Hippocampal formation (tissue), 2 donors: ENCODE measurements at regions not wholly inside any gene's neighbourhood (a gene's known extent, or its start where the extent isn't known, plus 50 kb on each side); places are given as distances from the start of the nearest gene placed in this dataset.
A peak's percentile ranks its signal among the peaks of the same experiment; 100 is the strongest.
"Not testable (repeated sequence)": the region's sequence is repeated elsewhere in the genome, so short reads cannot be mapped to it uniquely, and the experiment has no call there.

ENCODE experiments used
- DNase-seq, 2 donors: peaks; one replicate each; lab custom pipeline; 2025; lab: John Stamatoyannopoulos, UW

DNA sequence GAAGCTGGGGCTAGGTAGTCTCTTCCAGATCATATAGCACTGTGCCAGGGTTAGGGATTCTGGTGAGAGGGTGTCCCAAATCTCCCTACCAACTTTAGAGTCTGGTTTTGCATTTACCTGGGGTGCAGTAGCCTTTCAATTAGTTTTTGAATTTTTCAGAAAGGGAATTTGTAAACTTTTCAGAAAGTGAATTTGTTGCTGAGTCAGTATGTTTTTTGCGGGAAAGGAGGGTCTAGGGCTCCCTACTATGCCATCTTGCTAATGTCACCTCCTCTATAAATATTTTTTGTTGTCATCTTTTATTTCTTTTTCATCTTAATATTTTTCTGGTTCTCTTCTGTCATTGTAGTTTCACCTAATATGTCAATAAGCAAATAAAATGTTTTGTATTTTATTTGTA lies 95.8 kb upstream of the FAM98A start:
- DNase-seq = no peak

- not testable (repeated sequence) for DNase-seq
Observed at GRCh38 chr2:33690686-33691085, 91.6 kb upstream of the FAM98A start.

DNA sequence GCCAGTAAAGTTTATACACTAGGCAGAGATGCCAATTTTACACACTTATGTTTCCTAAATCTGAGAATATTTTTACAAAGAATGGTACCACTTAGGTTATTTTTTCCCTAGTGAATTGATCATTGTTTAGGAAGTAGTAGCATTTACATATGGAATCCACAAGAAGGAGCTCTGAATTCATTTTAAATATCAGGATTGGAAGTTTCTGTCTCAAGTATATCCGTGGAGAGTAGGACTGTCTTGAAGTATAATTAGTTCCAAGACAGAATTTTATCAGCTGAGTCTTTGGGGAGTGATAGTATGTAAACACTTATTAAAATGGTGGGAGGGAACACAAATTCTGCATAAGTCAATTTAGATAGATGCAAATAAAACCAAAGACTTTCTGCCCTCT lies 82.3 kb upstream of the FAM98A start:
- peak in 1 of 2 donors; percentile 72 for DNase-seq

- DNase-seq = no peak
Observed at GRCh38 chr2:33680644-33681363, 81.7 kb upstream of the FAM98A start.

- DNase-seq = no peak
Observed at GRCh38 chr2:33678436-33678835, 79.3 kb upstream of the FAM98A start.

- peak in 1 of 2 donors; percentile 77 for DNase-seq
Observed at GRCh38 chr2:33673937-33674336, 74.8 kb upstream of the FAM98A start.

DNA sequence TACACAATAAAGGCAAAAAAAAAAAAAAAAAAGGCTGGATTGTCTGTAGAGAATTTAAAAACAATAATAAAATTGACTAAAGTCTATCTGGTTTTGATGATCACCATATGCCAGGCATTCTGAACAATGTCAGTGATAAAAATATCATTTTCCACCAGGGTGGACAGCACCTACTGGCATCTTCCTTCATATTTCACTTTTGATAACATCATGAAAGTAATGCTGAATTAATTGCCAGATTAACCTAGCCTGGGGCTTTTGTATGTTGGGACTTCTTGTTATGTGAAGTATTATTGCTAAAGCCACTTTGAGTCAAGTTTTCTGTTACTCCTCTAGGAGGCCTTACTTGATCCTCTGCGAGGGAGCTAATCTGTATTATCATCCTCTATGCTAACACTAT lies 73.8 kb upstream of the FAM98A start:
- no peak for DNase-seq

DNA sequence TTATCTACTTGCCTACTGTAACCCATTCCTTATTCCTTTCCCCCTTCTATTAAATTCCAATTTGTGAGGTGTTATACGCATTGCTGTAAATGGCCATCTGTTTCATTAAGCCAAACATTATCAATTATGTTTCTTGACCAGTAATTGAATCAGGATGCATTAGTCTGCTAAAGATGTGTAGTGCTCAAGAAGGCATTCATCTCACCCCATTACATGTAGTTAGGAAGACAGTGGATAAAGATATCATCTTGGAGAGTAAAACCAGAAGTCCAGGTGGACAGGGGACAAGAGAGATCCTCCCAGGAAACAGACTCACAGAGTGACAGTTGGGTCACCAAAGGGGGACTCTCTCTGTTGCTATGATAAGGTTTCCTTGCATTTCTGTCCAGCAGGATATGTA lies 73.3 kb upstream of the FAM98A start:
- no peak for DNase-seq

GRCh38 chr2:33671198-33671597 lies 72.1 kb upstream of the FAM98A start:
- DNase-seq = no peak

GRCh38 chr2:33670392-33670937 lies 71.4 kb upstream of the FAM98A start:
- no peak for DNase-seq

- DNase-seq = no peak
Observed at GRCh38 chr2:33666879-33667278, 67.8 kb upstream of the FAM98A start.

- no peak for DNase-seq
Observed at GRCh38 chr2:33665039-33665438, 65.9 kb upstream of the FAM98A start.

DNA sequence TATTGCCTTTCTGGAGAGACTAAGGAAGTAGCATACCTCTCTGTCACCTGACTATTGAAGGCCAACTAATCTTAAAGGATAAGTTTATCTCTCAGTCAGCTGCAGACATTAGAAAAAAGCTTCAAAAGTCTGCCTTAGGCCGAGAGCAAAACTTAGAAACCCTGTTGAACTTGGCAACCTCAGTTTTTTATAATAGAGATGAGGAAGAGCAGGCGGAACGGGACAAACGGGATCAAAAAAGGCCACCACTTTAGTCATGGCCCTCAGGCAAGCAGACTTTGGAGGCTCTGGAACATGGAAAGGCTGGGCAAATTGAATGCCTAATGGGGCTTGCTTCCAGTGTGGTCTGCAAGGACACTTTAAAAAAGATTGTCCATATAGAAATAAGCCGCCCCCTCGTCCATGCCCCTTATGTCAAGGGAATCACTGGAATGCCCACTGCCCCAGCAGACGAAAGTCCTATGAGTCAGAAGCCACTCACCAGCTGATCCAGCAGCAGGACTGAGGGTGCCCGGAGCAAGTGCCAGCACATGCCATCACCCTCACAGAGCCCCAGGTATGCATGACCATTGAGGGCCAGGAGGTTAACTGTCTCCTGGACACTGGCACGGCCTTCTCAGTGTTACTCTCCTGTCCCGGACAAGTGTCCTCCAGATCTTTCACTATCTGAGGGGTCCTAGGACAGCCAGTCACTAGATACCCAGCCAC lies 61.5 kb upstream of the FAM98A start:
- DNase-seq = no peak

DNA sequence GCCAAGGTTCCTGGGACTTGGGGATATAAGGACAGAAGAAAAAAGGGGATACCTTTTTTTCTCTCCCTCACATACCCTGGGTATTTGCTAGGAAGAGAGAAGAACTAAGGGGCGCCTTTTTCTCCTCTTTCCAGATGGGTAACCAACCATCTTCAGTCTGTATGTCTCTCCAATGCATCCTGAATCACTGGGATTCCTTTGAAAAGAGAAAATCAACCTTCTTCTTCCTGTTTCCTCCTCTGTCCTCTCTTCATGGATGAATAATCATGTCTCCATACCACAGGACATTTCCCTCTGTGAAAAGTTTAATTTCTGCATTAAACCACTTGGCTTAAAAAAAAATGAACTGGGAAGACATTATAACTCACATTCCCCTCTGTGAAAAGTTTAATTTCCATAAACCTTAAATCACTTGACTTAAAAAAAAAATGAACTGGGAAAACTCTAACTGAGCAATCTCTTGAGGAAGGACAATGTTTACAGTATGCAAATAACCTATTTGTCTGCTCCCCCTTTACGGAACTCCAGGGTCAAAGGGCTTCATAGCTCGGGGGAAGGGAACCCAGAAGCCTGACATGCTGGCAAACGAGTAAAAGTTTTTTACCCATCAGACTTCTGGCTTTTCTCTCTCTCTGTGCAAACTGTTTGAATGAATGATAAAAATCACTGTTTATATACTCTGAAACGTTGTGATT lies 56.7 kb upstream of the FAM98A start:
- DNase-seq = no peak

- no peak for DNase-seq
Observed at GRCh38 chr2:33652830-33653229, 53.7 kb upstream of the FAM98A start.

- DNase-seq = no peak
Observed at GRCh38 chr2:33650171-33650570, 51.1 kb upstream of the FAM98A start.
